ENCODE measurements at regions not wholly inside any gene's neighbourhood (a gene's known extent, or its start where the extent isn't known, plus 50 kb on each side); places are given as distances from the start of the nearest gene placed in this dataset.

DNA sequence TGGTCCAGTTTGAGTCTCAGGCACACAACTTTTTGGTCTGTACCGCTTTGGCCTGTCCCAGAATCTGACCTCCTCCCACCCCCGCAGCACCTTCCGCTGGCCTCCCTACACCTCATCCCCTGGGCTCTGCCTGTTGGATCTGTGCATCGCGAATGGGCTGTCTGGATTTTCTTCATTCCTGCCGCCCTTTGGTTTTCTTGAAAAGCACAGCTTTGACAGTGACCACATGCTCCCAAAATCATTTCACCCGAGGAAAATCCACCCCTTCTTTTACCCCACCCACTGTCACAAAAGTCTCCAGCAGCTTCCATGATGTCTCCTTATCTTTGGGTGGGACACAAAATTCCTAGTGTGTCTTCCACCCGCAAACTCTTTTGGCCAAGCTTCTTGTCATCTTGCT, 65.0 kb upstream of the SSX2IP start:
- no peak for TF ChIP-seq CTCF (conservative IDR thresholded peaks at IDR 0.05; ENCODE audit: low read length)
- TF ChIP-seq EZH2phosphoT487 (IDR thresholded peaks at IDR 0.05; ENCODE audit: borderline replicate concordance): no peak
- no peaks in the 10 kb centered on the region for H3K27me3 ChIP-seq (ENCODE audit: insufficient read depth, low read length, poor library complexity, severe bottlenecking)
- no peaks in the 10 kb centered on the region for H3K79me2 ChIP-seq (ENCODE audit: insufficient read depth, low read length)
- no peak overlapping the region for H2AFZ ChIP-seq (ENCODE audit: low read length)
- H3K36me3 ChIP-seq (ENCODE audit: insufficient read depth, low read length): no peaks in the 10 kb centered on the region
- H3K9ac ChIP-seq (ENCODE audit: low read depth, low read length, poor library complexity, severe bottlenecking): no peak overlapping the region
- no peaks in the 10 kb centered on the region for H3F3A ChIP-seq (ENCODE audit: low read depth)
- no peak overlapping the region for H3K4me3 ChIP-seq (ENCODE audit: low read length, poor library complexity, severe bottlenecking)
- no peaks in the 10 kb centered on the region for H3K9me2 ChIP-seq (replicated peaks; ENCODE audit: low read depth, low read length)
- H4K20me1 ChIP-seq (ENCODE audit: insufficient read depth, low read length, poor library complexity, severe bottlenecking): no peaks in the 10 kb centered on the region
- H3K9me3 ChIP-seq (ENCODE audit: insufficient read depth, low read depth, low read length): no peaks in the 10 kb centered on the region
- H3K4me1 ChIP-seq (ENCODE audit: insufficient read depth, low read length, poor library complexity, severe bottlenecking): no peaks in the 10 kb centered on the region
- no peak overlapping the region for H3K4me2 ChIP-seq (ENCODE audit: low read depth, low read length, poor library complexity, severe bottlenecking)

- Histone ChIP-seq H3K27me3 (ENCODE audit: insufficient read depth, low read length, poor library complexity, severe bottlenecking) (no peaks in the 10 kb centered on the region), H3K79me2 (ENCODE audit: insufficient read depth, low read length) (no peaks in the 10 kb centered on the region), H2AFZ (ENCODE audit: low read length) (no peak overlapping the region), H3K9ac (ENCODE audit: low read depth, low read length, poor library complexity, severe bottlenecking) (no peak overlapping the region), H3K36me3 (ENCODE audit: insufficient read depth, low read length) (no peaks in the 10 kb centered on the region), H3K9me3 (ENCODE audit: insufficient read depth, low read depth, low read length) (no peaks in the 10 kb centered on the region), H3K4me3 (ENCODE audit: low read length, poor library complexity, severe bottlenecking) (no peak overlapping the region), H3K9me2 (replicated peaks; ENCODE audit: low read depth, low read length) (no peaks in the 10 kb centered on the region), H4K20me1 (ENCODE audit: insufficient read depth, low read length, poor library complexity, severe bottlenecking) (no peaks in the 10 kb centered on the region), H3K4me1 (ENCODE audit: insufficient read depth, low read length, poor library complexity, severe bottlenecking) (no peaks in the 10 kb centered on the region), H3K4me2 (ENCODE audit: low read depth, low read length, poor library complexity, severe bottlenecking) (no peak overlapping the region), H3F3A (ENCODE audit: low read depth) (no peaks in the 10 kb centered on the region)
- no peak for TF ChIP-seq CTCF (conservative IDR thresholded peaks at IDR 0.05; ENCODE audit: low read length)
- no peak for TF ChIP-seq EZH2phosphoT487 (IDR thresholded peaks at IDR 0.05; ENCODE audit: borderline replicate concordance)
These were observed 64.1 kb upstream of the SSX2IP start for GRCh38 chr1:84754386-84754703.

GRCh38 chr1:84753516-84754385, 63.5 kb upstream of the SSX2IP start:
- Histone ChIP-seq H3K9ac (ENCODE audit: low read depth, low read length, poor library complexity, severe bottlenecking) (no peak overlapping the region), H4K20me1 (ENCODE audit: insufficient read depth, low read length, poor library complexity, severe bottlenecking) (no peaks in the 10 kb centered on the region), H3K9me3 (ENCODE audit: insufficient read depth, low read depth, low read length) (no peaks in the 10 kb centered on the region), H3K9me2 (replicated peaks; ENCODE audit: low read depth, low read length) (no peaks in the 10 kb centered on the region), H3K36me3 (ENCODE audit: insufficient read depth, low read length) (no peaks in the 10 kb centered on the region), H3K4me3 (ENCODE audit: low read length, poor library complexity, severe bottlenecking) (no peak overlapping the region), H3K4me1 (ENCODE audit: insufficient read depth, low read length, poor library complexity, severe bottlenecking) (no peaks in the 10 kb centered on the region), H3F3A (ENCODE audit: low read depth) (no peaks in the 10 kb centered on the region), H3K27me3 (ENCODE audit: insufficient read depth, low read length, poor library complexity, severe bottlenecking) (no peaks in the 10 kb centered on the region), H3K4me2 (ENCODE audit: low read depth, low read length, poor library complexity, severe bottlenecking) (peak overlapping the region; percentile 27), H2AFZ (ENCODE audit: low read length) (peak overlapping the region; percentile 63; the same call in 1 of the 2 replicates), H3K79me2 (ENCODE audit: insufficient read depth, low read length) (no peaks in the 10 kb centered on the region)
- TF ChIP-seq CTCF (conservative IDR thresholded peaks at IDR 0.05; ENCODE audit: low read length) (peak; percentile 98), EZH2phosphoT487 (IDR thresholded peaks at IDR 0.05; ENCODE audit: borderline replicate concordance) (no peak)

Data from Loucy (cell line).